ENCODE measurements at regions not wholly inside any gene's neighbourhood (a gene's known extent, or its start where the extent isn't known, plus 50 kb on each side); places are given as distances from the start of the nearest gene placed in this dataset.

DNA sequence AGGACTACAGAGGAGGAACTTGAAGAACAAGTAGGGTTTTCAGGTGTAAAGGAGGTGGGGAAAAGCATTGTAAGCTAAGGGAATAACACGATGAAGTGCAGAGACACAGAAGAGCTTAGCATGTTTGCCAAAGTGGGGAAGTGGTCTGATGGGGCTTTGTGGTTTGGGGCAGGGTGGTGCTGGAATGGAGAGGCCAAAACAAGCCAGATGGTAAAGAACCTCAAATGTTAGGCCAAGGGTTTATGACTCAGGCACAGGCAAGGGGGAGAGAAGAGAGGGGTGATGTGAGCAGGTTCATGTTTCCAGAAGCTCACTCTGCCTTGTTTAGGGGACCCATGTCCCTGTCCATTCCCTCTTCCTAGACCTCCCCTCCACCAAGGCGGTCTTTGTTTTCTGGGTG, 104.5 kb upstream of the YWHAQ start:
- DNase-seq (no peak), ATAC-seq (no peak)
- peaks cover 15% of the 10 kb centered on the region for H3K4me1 ChIP-seq (ENCODE audit: low read depth)
- TF ChIP-seq, protein P1, sequence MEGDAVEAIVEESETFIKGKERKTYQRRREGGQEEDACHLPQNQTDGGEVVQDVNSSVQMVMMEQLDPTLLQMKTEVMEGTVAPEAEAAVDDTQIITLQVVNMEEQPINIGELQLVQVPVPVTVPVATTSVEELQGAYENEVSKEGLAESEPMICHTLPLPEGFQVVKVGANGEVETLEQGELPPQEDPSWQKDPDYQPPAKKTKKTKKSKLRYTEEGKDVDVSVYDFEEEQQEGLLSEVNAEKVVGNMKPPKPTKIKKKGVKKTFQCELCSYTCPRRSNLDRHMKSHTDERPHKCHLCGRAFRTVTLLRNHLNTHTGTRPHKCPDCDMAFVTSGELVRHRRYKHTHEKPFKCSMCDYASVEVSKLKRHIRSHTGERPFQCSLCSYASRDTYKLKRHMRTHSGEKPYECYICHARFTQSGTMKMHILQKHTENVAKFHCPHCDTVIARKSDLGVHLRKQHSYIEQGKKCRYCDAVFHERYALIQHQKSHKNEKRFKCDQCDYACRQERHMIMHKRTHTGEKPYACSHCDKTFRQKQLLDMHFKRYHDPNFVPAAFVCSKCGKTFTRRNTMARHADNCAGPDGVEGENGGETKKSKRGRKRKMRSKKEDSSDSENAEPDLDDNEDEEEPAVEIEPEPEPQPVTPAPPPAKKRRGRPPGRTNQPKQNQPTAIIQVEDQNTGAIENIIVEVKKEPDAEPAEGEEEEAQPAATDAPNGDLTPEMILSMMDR (IDR thresholded peaks at IDR 0.05), result no peak
- H3K9me3 ChIP-seq, result peaks cover 3% of the 10 kb centered on the region
- no peaks in the 10 kb centered on the region for H3K36me3 ChIP-seq (ENCODE audit: low read depth)
- intact Hi-C loops (cut with DNase I, micrococcal nuclease), result no loop called here
- no peak overlapping the region for H3K4me3 ChIP-seq

GRCh38 chr2:9736021-9736420, 105.2 kb upstream of the YWHAQ start:
- H3K9me3 ChIP-seq, result peaks cover 3% of the 10 kb centered on the region
- intact Hi-C loops (cut with DNase I, micrococcal nuclease), result no loop called here
- no peaks in the 10 kb centered on the region for H3K36me3 ChIP-seq (ENCODE audit: low read depth)
- H3K4me1 ChIP-seq (ENCODE audit: low read depth), result peaks cover 15% of the 10 kb centered on the region
- TF ChIP-seq, protein P1 (IDR thresholded peaks at IDR 0.05), result no peak
- DNase-seq (no peak), ATAC-seq (no peak)
- no peak overlapping the region for H3K4me3 ChIP-seq

- no peaks in the 10 kb centered on the region for H3K36me3 ChIP-seq (ENCODE audit: low read depth)
- DNase-seq (no peak), ATAC-seq (no peak)
- peaks cover 3% of the 10 kb centered on the region for H3K9me3 ChIP-seq
- intact Hi-C loops (cut with DNase I, micrococcal nuclease), result no loop called here
- H3K4me1 ChIP-seq (ENCODE audit: low read depth), result peaks cover 15% of the 10 kb centered on the region
- no peak overlapping the region for H3K4me3 ChIP-seq
- TF ChIP-seq, protein P1 (IDR thresholded peaks at IDR 0.05), result no peak
Observed at GRCh38 chr2:9737053-9737875, 106.0 kb upstream of the TAF1B start.

DNA sequence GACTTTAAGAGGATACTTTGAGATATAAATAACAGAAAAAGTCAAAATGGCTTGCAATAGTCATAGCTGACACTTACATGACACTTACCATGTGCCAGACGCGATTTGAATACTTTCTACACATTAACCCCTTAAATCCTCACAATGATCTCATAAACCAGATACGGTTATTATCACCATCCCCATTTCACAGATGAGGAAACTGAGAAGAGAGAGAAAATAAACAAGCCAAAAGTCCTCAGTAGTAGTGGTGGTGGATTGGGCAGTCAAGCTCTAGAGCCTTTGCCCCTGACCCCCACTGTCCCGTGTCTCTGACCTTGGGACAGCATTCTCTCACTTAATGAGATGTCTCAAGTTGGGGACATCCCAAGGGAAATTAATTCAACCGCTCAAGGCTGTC, 105.2 kb upstream of the TAF1B start:
- Histone ChIP-seq H3K4me1 (ENCODE audit: low read depth) (peaks cover 15% of the 10 kb centered on the region), H3K36me3 (ENCODE audit: low read depth) (no peaks in the 10 kb centered on the region), H3K9me3 (peaks cover 3% of the 10 kb centered on the region), H3K4me3 (no peak overlapping the region)
- intact Hi-C loops (cut with DNase I, micrococcal nuclease), result no loop called here
- DNase-seq, result no peak
- TF ChIP-seq, protein P1 (IDR thresholded peaks at IDR 0.05), result no peak
- no peak for ATAC-seq

- H3K4me3 ChIP-seq, result no peak overlapping the region
- peak; percentile 65 to 68 (median 65) for DNase-seq
- no peaks in the 10 kb centered on the region for H3K36me3 ChIP-seq (ENCODE audit: low read depth)
- TF ChIP-seq, protein P1 (IDR thresholded peaks at IDR 0.05), result no peak
- H3K9me3 ChIP-seq, result peaks cover 3% of the 10 kb centered on the region
- peaks cover 15% of the 10 kb centered on the region for H3K4me1 ChIP-seq (ENCODE audit: low read depth)
- intact Hi-C loops (cut with DNase I, micrococcal nuclease), result no loop called here
- ATAC-seq, result peak; percentile 82
Observed at GRCh38 chr2:9738535-9739496, 104.5 kb upstream of the TAF1B start.

Data from mucosa of descending colon (tissue), 3 donors.